GM12873 (cell line): ENCODE measurements at regions not wholly inside any gene's neighbourhood (a gene's known extent, or its start where the extent isn't known, plus 50 kb on each side); places are given as distances from the start of the nearest gene placed in this dataset.

Experiments used
- TF ChIP-seq, protein P1 (sequence below): IDR thresholded peaks from 2 replicates; pipeline ENCODE4 v1.5.1; 2012; ENCODE audit warnings: low read depth, mild to moderate bottlenecking, moderate library complexity, low read length, control low read depth; ENCODE audit not compliant: insufficient read depth; ENCODE audit errors: missing control alignments

DNA sequence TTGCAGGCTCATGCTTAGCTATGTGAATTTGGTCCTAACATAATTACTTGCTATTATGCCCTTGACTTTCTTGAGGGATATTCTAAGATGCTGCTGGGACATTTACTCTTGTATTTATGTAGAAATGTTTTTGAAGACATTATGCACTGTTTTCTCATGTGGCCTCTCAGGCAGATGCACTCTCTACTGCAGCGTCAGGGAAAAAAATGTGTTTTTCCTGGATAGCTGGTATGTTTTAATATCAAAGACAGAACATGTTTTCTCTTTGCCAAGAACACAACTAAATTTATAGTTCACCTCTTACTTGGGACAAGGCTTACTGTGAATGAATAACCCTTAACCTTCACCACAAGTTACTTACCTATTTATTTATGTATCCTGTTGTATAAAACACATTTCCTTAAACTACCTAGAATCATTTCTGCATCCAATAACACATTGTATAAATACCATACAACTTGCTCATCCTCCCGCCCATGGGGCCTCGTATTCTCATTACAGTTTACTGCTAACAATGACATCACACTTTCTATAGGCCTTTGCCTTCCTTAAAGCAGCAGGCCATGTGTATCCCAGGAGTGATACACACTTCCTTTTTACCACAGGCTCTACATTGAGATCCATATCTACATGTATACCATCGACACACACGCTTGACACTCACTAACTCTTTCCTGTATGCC, 178.7 kb downstream of the SLIT2 start:
- TF ChIP-seq, protein P1, sequence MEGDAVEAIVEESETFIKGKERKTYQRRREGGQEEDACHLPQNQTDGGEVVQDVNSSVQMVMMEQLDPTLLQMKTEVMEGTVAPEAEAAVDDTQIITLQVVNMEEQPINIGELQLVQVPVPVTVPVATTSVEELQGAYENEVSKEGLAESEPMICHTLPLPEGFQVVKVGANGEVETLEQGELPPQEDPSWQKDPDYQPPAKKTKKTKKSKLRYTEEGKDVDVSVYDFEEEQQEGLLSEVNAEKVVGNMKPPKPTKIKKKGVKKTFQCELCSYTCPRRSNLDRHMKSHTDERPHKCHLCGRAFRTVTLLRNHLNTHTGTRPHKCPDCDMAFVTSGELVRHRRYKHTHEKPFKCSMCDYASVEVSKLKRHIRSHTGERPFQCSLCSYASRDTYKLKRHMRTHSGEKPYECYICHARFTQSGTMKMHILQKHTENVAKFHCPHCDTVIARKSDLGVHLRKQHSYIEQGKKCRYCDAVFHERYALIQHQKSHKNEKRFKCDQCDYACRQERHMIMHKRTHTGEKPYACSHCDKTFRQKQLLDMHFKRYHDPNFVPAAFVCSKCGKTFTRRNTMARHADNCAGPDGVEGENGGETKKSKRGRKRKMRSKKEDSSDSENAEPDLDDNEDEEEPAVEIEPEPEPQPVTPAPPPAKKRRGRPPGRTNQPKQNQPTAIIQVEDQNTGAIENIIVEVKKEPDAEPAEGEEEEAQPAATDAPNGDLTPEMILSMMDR: no peak

DNA sequence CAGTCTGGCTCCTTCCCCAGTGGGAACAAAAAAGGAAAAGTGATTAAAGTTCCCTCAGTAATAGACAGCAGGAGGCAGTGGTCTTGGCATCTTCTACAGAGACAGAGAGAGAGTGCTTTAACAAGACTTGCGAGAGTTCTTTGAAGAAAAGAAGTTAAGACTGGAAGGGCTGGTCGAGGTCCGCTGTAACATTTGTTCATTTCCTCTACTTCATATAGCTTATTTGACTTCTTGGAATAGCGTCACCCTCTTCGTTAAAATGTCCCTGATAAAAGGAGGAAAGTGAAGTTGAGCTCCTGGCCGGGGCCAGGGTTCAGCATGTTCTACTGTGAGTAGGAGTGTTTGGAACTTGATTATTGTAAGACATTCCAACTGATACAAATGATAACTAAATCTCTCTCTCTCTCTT, 179.8 kb downstream of the SLIT2 start:
- TF ChIP-seq, protein P1: no peak

- TF ChIP-seq, protein P1: no peak
These were observed 180.4 kb downstream of the SLIT2 start for GRCh38 chr4:20432088-20432487.

DNA sequence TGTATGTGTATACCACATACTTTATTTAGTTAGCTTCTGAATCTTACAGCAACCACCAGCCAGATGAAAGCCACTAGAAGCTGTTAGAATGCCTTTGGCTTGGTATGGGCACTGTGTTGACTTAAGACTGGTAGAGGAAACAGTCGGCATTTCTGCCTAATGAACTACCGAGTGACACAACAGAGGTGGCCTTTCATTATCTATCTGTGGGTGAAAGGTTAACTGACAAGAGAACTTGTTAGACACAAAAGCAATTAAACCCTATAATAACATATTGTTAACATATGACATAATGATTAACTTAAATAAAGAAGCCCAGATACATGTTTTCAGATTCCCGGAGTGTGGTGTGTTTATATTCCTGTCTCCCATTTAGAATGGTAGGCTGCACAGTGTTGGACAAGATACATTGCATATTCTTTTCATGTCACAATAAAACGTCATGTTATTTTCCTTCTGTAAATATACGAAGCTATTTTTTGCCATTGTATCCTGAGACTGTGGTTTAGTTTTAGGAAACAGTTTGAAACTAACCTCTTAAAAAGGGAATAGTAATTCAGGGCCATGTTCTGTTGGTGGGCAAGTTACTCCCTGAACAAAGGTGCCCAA, 181.5 kb downstream of the SLIT2 start:
- TF ChIP-seq, protein P1: no peak

DNA sequence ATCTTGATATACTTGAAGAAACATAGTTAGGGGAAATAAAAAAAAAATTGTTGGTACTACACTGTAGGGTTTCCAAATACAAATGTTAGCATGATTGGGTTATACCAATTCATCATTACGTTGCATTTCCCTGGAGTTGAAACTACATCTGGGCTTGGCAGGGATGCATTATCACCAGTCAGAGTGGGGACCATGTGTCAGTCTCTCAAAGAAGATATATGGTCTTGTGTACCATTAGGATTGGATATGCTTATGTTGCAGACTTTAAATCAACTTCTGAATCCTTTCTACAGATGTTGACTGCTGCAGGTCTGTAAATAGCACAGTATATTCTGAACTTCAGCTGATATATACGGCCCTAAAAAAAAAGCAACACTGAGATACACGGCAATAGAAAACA, 188.5 kb downstream of the SLIT2 start:
- TF ChIP-seq, protein P1: no peak

DNA sequence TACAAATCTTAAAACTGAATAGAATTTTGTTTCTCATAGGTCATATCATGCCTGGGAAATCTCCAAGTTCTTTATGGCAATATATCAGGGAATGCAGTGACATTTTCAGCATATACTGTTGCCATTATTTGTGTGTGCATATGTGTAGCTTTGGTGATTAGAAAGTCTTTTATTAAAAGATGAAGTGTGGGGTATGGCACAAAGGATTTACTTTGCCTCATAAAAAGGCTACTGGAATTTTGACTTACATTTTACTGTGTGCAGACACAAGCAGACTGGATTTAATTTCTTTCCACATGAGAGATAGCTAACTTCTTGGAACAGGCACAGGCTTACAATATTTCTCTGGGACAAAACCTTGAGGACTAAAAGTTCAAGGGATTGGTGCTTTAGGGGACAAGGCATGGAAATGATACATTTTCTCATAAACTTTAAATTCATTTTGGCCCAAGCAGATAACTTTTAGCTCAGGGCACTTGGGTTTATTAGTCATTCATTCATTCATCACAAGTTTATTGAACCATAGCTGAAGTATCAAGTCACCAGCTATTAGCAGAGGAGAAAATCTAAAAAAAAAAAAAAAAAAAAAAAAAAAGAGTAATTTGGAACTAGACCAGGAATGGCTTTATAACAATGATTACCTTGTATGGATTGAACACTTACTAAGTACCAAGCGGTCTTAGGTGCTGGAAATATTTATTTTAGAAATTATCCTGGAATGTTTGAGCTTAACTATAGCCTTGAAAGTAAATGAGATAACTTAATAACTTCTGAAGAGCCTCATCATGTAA, 191.5 kb downstream of the SLIT2 start:
- TF ChIP-seq, protein P1: no peak

DNA sequence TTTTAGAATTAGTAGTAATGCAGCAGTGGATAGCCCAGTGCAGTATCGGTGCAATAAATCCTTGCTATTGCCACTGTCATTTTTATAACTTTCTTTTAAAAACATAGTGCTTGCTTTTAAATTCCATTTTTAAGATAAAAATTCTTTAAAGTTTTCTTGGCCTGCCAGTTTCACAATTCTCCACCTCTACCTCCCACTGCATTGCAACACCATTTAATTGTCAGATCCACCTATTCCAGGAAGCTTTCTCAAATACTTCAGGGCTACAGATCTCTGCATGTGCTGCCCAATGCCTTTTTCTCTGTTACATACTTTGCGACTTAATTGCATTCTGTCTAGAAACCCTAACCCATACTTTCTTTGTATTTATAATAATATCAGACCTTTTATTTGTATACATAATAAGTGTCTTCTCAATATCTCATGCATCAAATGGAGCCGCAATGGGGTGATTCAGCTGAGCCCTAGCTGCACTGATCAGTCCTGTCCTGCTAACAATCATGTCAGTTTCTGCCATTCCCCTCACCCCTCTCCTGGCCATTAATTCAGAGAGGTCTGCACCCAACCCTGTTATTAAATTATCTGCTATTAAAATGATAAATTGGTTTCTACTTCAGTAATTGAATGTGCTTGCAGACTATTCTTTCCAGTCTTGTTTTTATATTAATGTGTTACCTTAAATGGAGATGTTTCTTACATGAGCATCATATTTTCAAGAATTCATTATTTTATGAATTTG, 193.1 kb downstream of the SLIT2 start:
- TF ChIP-seq, protein P1: no peak
